Liver (tissue), 8 donors: ENCODE measurements at regions not wholly inside any gene's neighbourhood (a gene's known extent, or its start where the extent isn't known, plus 50 kb on each side); places are given as distances from the start of the nearest gene placed in this dataset.

Experiments
- DNase-seq: peaks from one replicate; pipeline ENCODE4 v3.0.0-alpha.2; 2017; ENCODE audit warnings: low spot score
- H3K27ac ChIP-seq, 2 donors: one replicate each; pipeline ENCODE4 v1.7.0; 2013; ENCODE audit warnings: inconsistent platforms in 2 of 2, low read length in 2 of 2, control low read depth in 1 of 2, low read depth in 1 of 2, mild to moderate bottlenecking in 1 of 2
- H3K27me3 ChIP-seq, 4 donors: one replicate each; pipeline versions ENCODE4 v1.6.1 to v1.7.0; 2013; ENCODE audit warnings: low read length in 3 of 4, inconsistent platforms in 1 of 4, mild to moderate bottlenecking in 1 of 4, moderate library complexity in 1 of 4; ENCODE audit not compliant: control insufficient read depth in 4 of 4, insufficient read depth in 4 of 4
- H3K36me3 ChIP-seq, 4 donors: one replicate each; pipeline versions ENCODE4 v1.6.1 to v1.7.0; 2013; ENCODE audit warnings: low read length in 3 of 4, mild to moderate bottlenecking in 3 of 4, low read depth in 1 of 4, moderate library complexity in 1 of 4; ENCODE audit not compliant: control insufficient read depth in 4 of 4, insufficient read depth in 3 of 4
- H3K4me1 ChIP-seq, 4 donors: one replicate each; pipeline versions ENCODE4 v1.6.1 to v1.7.0; 2013; ENCODE audit warnings: low read length in 3 of 4, mild to moderate bottlenecking in 3 of 4, moderate library complexity in 1 of 4; ENCODE audit not compliant: control insufficient read depth in 4 of 4, insufficient read depth in 4 of 4
- H3K4me3 ChIP-seq, 3 donors: one replicate each; pipeline versions ENCODE4 v1.6.1 to v1.7.0; 2013; ENCODE audit warnings: low read length in 3 of 3, control low read depth in 1 of 3, low read depth in 1 of 3, mild to moderate bottlenecking in 1 of 3
- H3K9ac ChIP-seq, 2 donors: one replicate each; pipeline ENCODE4 v1.7.0; 2013; ENCODE audit warnings: low read length in 2 of 2, mild to moderate bottlenecking in 2 of 2, moderate library complexity in 2 of 2, control low read depth in 1 of 2, low read depth in 1 of 2
- H3K9me3 ChIP-seq, 4 donors: one replicate each; pipeline versions ENCODE4 v1.6.1 to v1.7.0; 2013; ENCODE audit warnings: low read length in 3 of 4; ENCODE audit not compliant: control insufficient read depth in 4 of 4
- EGR1 ChIP-seq, 2 donors: IDR thresholded peaks; 2 replicates each; pipeline ENCODE4 v1.6.1; 2016 to 2018; ENCODE audit warnings: antibody characterized with exemption in 2 of 2, low read depth in 2 of 2
- FOXA1 ChIP-seq: IDR thresholded peaks from 2 replicates; pipeline ENCODE4 v1.6.1; 2016; ENCODE audit warnings: antibody characterized with exemption
- FOXA2 ChIP-seq: IDR thresholded peaks from 2 replicates; pipeline ENCODE4 v1.6.1; 2016; ENCODE audit warnings: antibody characterized with exemption
- GABPA ChIP-seq, 2 donors: IDR thresholded peaks in 1 of 2; conservative IDR thresholded peaks in 1 of 2; 2 replicates each; pipeline ENCODE4 v1.6.1; 2016; ENCODE audit warnings: antibody characterized with exemption in 2 of 2, mild to moderate bottlenecking in 1 of 2, moderate library complexity in 1 of 2
- HNF4A ChIP-seq, 2 donors: conservative IDR thresholded peaks; 2 replicates each; pipeline ENCODE4 v1.6.1; 2016; ENCODE audit warnings: antibody characterized with exemption in 2 of 2, mild to moderate bottlenecking in 2 of 2
- HNF4G ChIP-seq: IDR thresholded peaks from 2 replicates; pipeline ENCODE4 v1.6.1; 2016; ENCODE audit warnings: antibody characterized with exemption
- JUND ChIP-seq, 2 donors: IDR thresholded peaks; 2 replicates each; pipeline ENCODE4 v1.6.1; 2016; ENCODE audit warnings: antibody characterized with exemption in 2 of 2
- NR2F2 ChIP-seq: IDR thresholded peaks from 2 replicates; pipeline ENCODE4 v1.6.1; 2016; ENCODE audit warnings: antibody characterized with exemption
- RAD21 ChIP-seq, 2 donors: IDR thresholded peaks; 2 replicates each; pipeline ENCODE4 v1.6.1; 2016; ENCODE audit warnings: antibody characterized with exemption in 2 of 2, mild to moderate bottlenecking in 2 of 2
- RXRA ChIP-seq, 2 donors: IDR thresholded peaks; 2 replicates each; pipeline ENCODE4 v1.6.1; 2017 to 2018; ENCODE audit warnings: antibody characterized with exemption in 2 of 2, mild to moderate bottlenecking in 1 of 2
- SP1 ChIP-seq: IDR thresholded peaks from 2 replicates; pipeline ENCODE4 v1.6.1; 2018; ENCODE audit warnings: antibody characterized with exemption, mild to moderate bottlenecking
- TAF1 ChIP-seq: conservative IDR thresholded peaks from 2 replicates; pipeline ENCODE4 v1.6.1; 2016; ENCODE audit warnings: antibody characterized with exemption, mild to moderate bottlenecking
- WGBS: extraction: QIAGEN DNeasy Blood & Tissue Kit; methylation state at CpG from one replicate; pipeline ENCODE4 v1.1.7; 2013; 5-methylcytosine and 5-hydroxymethylcytosine counted together
- TF ChIP-seq, protein P1 (sequence below): IDR thresholded peaks from 2 replicates; pipeline ENCODE4 v1.6.1; 2016; ENCODE audit warnings: antibody characterized with exemption
- TF ChIP-seq, protein P2 (sequence below): IDR thresholded peaks from 2 replicates; pipeline ENCODE4 v1.6.1; 2016; ENCODE audit warnings: antibody characterized with exemption
- TF ChIP-seq, protein P3 (sequence below): fragments of 150-350 bp; IDR thresholded peaks from 2 replicates; pipeline ENCODE4 v1.5.1; 2017; ENCODE audit warnings: improper control_type of control experiment, low read depth, low read length; ENCODE audit not compliant: missing input control
- donor health status: healthy.
- donor health status: healthy.
- donor health status: healthy.
- donor health status: healthy.
- donor health status: healthy.

DNA sequence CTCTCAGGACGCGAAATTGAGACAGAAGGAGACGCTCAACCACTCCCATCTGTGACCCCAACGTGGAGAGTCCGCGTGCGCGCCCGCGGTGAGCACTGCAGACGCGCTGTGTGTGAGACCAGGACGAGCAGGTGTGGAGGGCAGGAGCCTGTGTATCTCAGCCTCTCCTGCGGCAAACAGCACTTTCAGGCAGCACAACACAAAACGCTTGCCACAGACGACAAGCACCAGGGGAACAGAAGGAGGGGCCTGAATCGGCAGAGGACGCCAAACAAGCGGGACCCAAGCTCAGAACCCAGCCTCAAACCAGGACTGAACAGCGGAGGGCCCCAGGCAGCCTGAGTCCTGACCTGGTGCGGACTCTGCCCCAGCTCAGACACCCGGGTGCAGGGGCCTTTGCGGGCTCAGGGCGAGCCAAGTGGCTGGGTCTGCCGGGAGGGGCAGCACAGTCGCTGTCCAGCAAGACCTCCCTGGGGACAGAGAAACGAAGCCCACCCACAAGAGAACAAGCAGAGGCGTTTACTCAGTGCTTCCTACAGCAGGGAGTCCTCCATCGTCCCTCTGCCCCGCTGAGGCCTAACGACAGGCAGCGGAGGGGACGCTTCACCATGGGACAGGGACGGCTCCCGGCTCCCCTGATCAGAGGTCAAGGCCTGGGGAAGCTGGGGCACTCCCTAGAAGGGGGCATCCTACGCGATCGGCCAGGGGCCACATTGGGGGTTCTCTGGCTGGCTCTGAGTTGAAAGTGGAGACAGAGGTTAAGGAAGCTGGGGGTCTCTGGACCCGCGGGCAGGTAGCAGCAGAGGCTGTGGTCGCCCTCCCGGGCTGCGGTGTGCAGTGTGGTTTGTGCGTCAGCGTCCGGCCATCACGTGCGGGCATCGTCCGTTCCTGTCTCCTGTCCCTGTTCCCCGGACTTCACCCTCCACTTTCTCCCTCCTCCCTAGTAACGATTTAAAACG, 560.8 kb downstream of the BRD1 start:
- H3K36me3 ChIP-seq: no peaks in the 10 kb centered on the region
- no peak overlapping the region for H3K9ac ChIP-seq
- H3K9me3 ChIP-seq: no peaks in the 10 kb centered on the region
- no peak overlapping the region for H3K4me3 ChIP-seq
- H3K27me3 ChIP-seq: peaks cover 0 to 11% (median 2%) of the 10 kb centered on the region in 4 donors
- 58% methylated on average over 53 of the region's 53 CpGs for WGBS
- no peak for DNase-seq
- TF ChIP-seq, protein P1, sequence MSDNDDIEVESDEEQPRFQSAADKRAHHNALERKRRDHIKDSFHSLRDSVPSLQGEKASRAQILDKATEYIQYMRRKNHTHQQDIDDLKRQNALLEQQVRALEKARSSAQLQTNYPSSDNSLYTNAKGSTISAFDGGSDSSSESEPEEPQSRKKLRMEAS: no peak
- TF ChIP-seq, protein P2, sequence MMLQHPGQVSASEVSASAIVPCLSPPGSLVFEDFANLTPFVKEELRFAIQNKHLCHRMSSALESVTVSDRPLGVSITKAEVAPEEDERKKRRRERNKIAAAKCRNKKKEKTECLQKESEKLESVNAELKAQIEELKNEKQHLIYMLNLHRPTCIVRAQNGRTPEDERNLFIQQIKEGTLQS: no peak
- no peak overlapping the region for H3K27ac ChIP-seq
- no peaks in the 10 kb centered on the region for H3K4me1 ChIP-seq

DNA sequence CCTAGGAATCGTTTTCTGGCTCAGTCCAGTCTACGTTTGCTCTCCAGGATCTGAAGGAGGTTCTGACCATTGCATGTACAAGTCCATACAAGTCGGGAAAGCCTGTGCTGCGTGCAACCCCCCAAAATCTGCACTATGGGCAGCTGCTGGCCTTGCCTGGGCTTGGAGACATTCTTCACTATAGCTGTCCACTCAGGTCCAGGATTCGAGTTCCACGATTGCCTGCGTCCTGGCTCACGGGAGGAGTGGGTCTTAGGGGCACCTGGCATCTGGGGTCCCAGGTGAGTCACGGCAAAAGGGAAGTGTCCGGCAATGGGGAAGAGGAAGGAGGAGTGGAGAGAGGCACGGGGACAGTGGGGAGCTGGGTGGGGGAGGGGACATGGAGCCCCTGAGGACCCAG, 563.0 kb downstream of the BRD1 start:
- DNase-seq: no peak
- TF ChIP-seq NR2F2 (no peak), FOXA1 (no peak), EGR1 (IDR thresholded peaks at IDR 0.05; ENCODE audit: low read depth in 2 of 2) (no peak), SP1 (no peak), TAF1 (no peak), GABPA (IDR thresholded peaks at IDR 0.05 in 1 of 2, conservative IDR thresholded peaks at IDR 0.05 in 1 of 2) (no peak), RXRA (IDR thresholded peaks at IDR 0.05) (no peak), RAD21 (IDR thresholded peaks at IDR 0.05) (no peak), FOXA2 (no peak), HNF4A (conservative IDR thresholded peaks at IDR 0.05) (no peak)
- TF ChIP-seq, protein P3, sequence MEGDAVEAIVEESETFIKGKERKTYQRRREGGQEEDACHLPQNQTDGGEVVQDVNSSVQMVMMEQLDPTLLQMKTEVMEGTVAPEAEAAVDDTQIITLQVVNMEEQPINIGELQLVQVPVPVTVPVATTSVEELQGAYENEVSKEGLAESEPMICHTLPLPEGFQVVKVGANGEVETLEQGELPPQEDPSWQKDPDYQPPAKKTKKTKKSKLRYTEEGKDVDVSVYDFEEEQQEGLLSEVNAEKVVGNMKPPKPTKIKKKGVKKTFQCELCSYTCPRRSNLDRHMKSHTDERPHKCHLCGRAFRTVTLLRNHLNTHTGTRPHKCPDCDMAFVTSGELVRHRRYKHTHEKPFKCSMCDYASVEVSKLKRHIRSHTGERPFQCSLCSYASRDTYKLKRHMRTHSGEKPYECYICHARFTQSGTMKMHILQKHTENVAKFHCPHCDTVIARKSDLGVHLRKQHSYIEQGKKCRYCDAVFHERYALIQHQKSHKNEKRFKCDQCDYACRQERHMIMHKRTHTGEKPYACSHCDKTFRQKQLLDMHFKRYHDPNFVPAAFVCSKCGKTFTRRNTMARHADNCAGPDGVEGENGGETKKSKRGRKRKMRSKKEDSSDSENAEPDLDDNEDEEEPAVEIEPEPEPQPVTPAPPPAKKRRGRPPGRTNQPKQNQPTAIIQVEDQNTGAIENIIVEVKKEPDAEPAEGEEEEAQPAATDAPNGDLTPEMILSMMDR: no peak
- TF ChIP-seq, protein P2: no peak
- 82% methylated on average over 11 of the region's 11 CpGs for WGBS
- Histone ChIP-seq H3K36me3 (no peaks in the 10 kb centered on the region), H3K4me3 (no peak overlapping the region), H3K9me3 (no peaks in the 10 kb centered on the region), H3K4me1 (no peaks in the 10 kb centered on the region), H3K27me3 (peaks cover 0 to 12% (median under 1%) of the 10 kb centered on the region in 4 donors), H3K27ac (no peak overlapping the region), H3K9ac (no peak overlapping the region)

DNA sequence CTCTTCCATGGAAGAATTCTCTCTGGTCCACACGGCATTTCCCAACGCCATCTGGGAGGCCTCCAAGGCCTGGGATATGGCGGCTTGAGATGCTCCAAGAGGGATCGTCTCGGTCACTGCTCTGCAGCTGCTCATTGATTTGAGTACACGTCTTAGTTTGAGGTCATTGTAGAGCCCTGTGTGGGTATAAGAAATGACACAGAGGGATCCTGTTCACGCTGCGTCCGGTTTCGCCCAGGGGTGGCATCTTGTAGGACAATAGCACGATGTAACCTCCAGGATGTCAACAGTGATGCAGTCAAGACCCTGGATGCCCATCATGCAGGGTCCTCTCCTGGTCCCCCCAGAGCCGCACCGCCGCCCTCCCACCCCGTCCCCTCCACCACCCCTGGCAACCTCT, 564.6 kb downstream of the BRD1 start:
- Histone ChIP-seq H3K27me3 (peaks cover 0 to 11% (median under 1%) of the 10 kb centered on the region in 4 donors), H3K27ac (no peak overlapping the region), H3K9ac (no peak overlapping the region), H3K4me1 (no peaks in the 10 kb centered on the region), H3K9me3 (no peaks in the 10 kb centered on the region), H3K36me3 (no peaks in the 10 kb centered on the region), H3K4me3 (no peak overlapping the region)
- WGBS: 92% methylated on average over 15 of the region's 15 CpGs
- no peak for TF ChIP-seq HNF4G
- TF ChIP-seq JUND (IDR thresholded peaks at IDR 0.05): no peak
- DNase-seq: no peak
